WERI-Rb-1 (cell line): ENCODE measurements at regions not wholly inside any gene's neighbourhood (a gene's known extent, or its start where the extent isn't known, plus 50 kb on each side); places are given as distances from the start of the nearest gene placed in this dataset.

Experiments used
- DNase-seq: peaks from one replicate; pipeline ENCODE4 v3.0.0-alpha.2; 2020
- H3K27ac ChIP-seq: fragments of 250-450 bp; sonication (Bioruptor Pico); 2 replicates; pipeline ENCODE4 v1.5.1; 2020; ENCODE audit warnings: mild to moderate bottlenecking, moderate library complexity
- H3K27me3 ChIP-seq: fragments of 250-450 bp; sonication (Bioruptor Pico); 2 replicates; pipeline ENCODE4 v1.5.1; 2021; ENCODE audit warnings: mild to moderate bottlenecking, low read depth, moderate library complexity; ENCODE audit not compliant: insufficient read depth, severe bottlenecking
- H3K36me3 ChIP-seq: fragments of 250-450 bp; sonication (Bioruptor Pico); 2 replicates; pipeline ENCODE4 v1.5.1; 2020; ENCODE audit warnings: mild to moderate bottlenecking, moderate library complexity
- H3K4me3 ChIP-seq: 2 replicates; pipeline ENCODE4 v1.5.1; 2011; ENCODE audit warnings: low read depth, mild to moderate bottlenecking, control low read depth, low read length
- H3K9me3 ChIP-seq: fragments of 250-450 bp; sonication (Bioruptor Pico); 2 replicates; pipeline ENCODE4 v1.5.1; 2021; ENCODE audit warnings: mild to moderate bottlenecking, moderate library complexity; ENCODE audit not compliant: severe bottlenecking
- TF ChIP-seq, protein P1 (sequence below): IDR thresholded peaks from 2 replicates; pipeline ENCODE4 v1.5.1; 2011; ENCODE audit warnings: low read depth, mild to moderate bottlenecking, control low read depth, inconsistent platforms, low read length

GRCh38 chr12:91931111-91931510 lies 214.5 kb downstream of the BTG1 start:
- H3K27ac ChIP-seq = no peak overlapping the region
- no peaks in the 10 kb centered on the region for H3K27me3 ChIP-seq
- H3K36me3 ChIP-seq = no peaks in the 10 kb centered on the region
- no peak overlapping the region for H3K4me3 ChIP-seq
- TF ChIP-seq, protein P1, sequence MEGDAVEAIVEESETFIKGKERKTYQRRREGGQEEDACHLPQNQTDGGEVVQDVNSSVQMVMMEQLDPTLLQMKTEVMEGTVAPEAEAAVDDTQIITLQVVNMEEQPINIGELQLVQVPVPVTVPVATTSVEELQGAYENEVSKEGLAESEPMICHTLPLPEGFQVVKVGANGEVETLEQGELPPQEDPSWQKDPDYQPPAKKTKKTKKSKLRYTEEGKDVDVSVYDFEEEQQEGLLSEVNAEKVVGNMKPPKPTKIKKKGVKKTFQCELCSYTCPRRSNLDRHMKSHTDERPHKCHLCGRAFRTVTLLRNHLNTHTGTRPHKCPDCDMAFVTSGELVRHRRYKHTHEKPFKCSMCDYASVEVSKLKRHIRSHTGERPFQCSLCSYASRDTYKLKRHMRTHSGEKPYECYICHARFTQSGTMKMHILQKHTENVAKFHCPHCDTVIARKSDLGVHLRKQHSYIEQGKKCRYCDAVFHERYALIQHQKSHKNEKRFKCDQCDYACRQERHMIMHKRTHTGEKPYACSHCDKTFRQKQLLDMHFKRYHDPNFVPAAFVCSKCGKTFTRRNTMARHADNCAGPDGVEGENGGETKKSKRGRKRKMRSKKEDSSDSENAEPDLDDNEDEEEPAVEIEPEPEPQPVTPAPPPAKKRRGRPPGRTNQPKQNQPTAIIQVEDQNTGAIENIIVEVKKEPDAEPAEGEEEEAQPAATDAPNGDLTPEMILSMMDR = no peak
- DNase-seq = no peak
- H3K9me3 ChIP-seq = no peaks in the 10 kb centered on the region

- Histone ChIP-seq H3K4me3 (no peak overlapping the region), H3K9me3 (peaks cover 2% of the 10 kb centered on the region), H3K27ac (no peak overlapping the region), H3K27me3 (no peaks in the 10 kb centered on the region), H3K36me3 (no peaks in the 10 kb centered on the region)
- TF ChIP-seq, protein P1 = no peak
- DNase-seq = no peak
These were observed 217.1 kb downstream of the BTG1 start for GRCh38 chr12:91928501-91928900.

DNA sequence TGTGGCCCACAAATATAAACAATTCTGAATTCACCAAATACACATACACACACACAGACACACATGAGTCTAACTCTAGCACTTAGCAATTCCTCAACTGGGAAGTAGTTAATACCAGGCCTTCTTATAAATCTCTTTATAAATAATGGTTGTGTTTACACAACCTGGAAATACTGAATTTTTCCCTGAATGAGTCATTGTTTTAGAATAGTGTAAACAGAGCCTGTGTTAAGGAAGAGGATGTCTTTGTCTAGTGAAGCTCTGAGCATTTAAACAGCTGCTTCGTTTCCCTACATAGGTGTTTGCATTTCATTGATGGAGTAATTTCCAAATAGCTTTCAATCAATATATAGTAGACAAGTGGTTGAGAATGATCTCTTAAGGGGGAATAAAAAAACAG lies 218.8 kb downstream of the BTG1 start:
- Histone ChIP-seq H3K4me3 (no peak overlapping the region), H3K27ac (no peak overlapping the region), H3K27me3 (no peaks in the 10 kb centered on the region), H3K9me3 (peaks cover 6% of the 10 kb centered on the region), H3K36me3 (no peaks in the 10 kb centered on the region)
- no peak for DNase-seq
- TF ChIP-seq, protein P1 = no peak

DNA sequence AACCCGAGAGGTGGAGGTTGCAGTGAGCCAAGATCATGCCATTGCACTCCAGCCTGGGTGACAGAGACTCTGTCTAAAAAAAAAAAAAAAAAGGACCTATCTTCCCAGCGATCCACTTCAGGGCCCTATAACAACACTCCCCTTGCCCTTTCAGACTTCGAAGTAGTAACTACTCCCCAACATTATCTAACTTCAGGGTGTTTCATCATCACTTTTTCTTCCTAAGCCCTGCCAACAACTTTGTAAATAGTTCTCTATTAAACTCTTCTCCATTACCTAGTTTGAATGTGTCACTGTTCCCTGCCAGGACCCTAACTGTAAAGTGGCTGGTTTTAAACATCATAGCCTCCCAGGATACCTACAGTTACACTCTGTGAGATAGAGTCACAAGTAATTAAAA lies 220.8 kb downstream of the BTG1 start:
- Histone ChIP-seq H3K4me3 (no peak overlapping the region), H3K27me3 (no peaks in the 10 kb centered on the region), H3K27ac (no peak overlapping the region), H3K9me3 (peaks cover 6% of the 10 kb centered on the region), H3K36me3 (no peaks in the 10 kb centered on the region)
- TF ChIP-seq, protein P1 = no peak
- no peak for DNase-seq

GRCh38 chr12:91923864-91924263 lies 221.8 kb downstream of the BTG1 start:
- Histone ChIP-seq H3K27me3 (no peaks in the 10 kb centered on the region), H3K4me3 (no peak overlapping the region), H3K36me3 (no peaks in the 10 kb centered on the region), H3K9me3 (peaks cover 6% of the 10 kb centered on the region), H3K27ac (no peak overlapping the region)
- TF ChIP-seq, protein P1 = no peak
- DNase-seq = no peak

GRCh38 chr12:91922674-91923073 lies 223.0 kb downstream of the BTG1 start:
- Histone ChIP-seq H3K9me3 (peaks cover 6% of the 10 kb centered on the region), H3K27me3 (no peaks in the 10 kb centered on the region), H3K36me3 (no peaks in the 10 kb centered on the region), H3K27ac (peak overlapping the region; percentile 38), H3K4me3 (no peak overlapping the region)
- TF ChIP-seq, protein P1 = no peak
- DNase-seq = no peak
